Retinal pigment epithelial cell (primary cell): ENCODE measurements at regions not wholly inside any gene's neighbourhood (a gene's known extent, or its start where the extent isn't known, plus 50 kb on each side); places are given as distances from the start of the nearest gene placed in this dataset.

Experiments
- DNase-seq: peaks from one replicate; pipeline ENCODE4 v3.0.0-alpha.2; 2010; ENCODE audit warnings: low read depth
- H3K4me3 ChIP-seq: 2 replicates; pipeline ENCODE4 v1.5.1; 2011; ENCODE audit warnings: mild to moderate bottlenecking, low read length, control low read depth, moderate library complexity
- TF ChIP-seq, protein P1 (sequence below): conservative IDR thresholded peaks from 2 replicates; pipeline ENCODE4 v1.5.1; 2011; ENCODE audit warnings: low read depth, low read length, control low read depth, inconsistent platforms

DNA sequence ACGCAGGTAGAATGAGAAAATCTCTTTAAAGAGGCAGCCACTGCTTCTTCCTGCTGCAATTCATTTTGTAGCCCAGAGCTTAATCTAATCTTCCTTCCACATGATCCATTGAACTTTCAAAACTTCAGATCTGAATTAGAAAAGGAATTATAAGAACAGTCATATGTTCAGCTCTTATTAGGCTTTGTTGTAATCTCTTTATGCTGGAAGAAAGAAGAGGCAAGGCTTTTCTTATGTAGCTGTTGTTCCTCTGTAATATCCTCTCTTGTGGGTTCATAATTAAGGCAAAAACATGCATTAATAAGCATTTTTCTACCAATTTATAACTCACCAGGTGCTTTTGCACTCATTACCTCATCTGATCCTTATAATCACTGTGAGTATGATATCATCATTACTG is 634.9 kb upstream of the CFAP20DC start:
- TF ChIP-seq, protein P1, sequence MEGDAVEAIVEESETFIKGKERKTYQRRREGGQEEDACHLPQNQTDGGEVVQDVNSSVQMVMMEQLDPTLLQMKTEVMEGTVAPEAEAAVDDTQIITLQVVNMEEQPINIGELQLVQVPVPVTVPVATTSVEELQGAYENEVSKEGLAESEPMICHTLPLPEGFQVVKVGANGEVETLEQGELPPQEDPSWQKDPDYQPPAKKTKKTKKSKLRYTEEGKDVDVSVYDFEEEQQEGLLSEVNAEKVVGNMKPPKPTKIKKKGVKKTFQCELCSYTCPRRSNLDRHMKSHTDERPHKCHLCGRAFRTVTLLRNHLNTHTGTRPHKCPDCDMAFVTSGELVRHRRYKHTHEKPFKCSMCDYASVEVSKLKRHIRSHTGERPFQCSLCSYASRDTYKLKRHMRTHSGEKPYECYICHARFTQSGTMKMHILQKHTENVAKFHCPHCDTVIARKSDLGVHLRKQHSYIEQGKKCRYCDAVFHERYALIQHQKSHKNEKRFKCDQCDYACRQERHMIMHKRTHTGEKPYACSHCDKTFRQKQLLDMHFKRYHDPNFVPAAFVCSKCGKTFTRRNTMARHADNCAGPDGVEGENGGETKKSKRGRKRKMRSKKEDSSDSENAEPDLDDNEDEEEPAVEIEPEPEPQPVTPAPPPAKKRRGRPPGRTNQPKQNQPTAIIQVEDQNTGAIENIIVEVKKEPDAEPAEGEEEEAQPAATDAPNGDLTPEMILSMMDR, result no peak
- DNase-seq, result peak; percentile 64
- no peak overlapping the region for H3K4me3 ChIP-seq

DNA sequence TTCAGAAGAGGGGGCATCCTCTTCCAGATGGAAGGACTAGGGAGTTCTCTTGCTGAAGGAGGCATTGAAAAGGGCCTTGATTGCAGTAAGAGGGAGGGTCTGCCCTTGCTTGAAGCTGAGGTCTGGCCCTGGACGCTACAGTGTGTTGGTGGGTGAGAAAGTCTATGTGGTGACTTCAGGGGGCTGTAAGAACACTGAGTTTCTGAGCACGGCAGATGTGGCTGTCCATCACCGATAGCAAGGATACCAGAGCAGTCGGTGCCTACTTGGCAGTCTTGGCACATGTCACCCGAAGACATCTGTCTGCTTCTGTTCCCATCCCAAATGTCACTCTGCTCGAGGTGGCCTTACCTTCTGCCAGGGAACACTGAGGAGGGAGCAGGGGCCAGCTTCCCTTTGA is 631.1 kb upstream of the CFAP20DC start:
- DNase-seq, result no peak
- H3K4me3 ChIP-seq, result no peak overlapping the region
- TF ChIP-seq, protein P1, result no peak

DNA sequence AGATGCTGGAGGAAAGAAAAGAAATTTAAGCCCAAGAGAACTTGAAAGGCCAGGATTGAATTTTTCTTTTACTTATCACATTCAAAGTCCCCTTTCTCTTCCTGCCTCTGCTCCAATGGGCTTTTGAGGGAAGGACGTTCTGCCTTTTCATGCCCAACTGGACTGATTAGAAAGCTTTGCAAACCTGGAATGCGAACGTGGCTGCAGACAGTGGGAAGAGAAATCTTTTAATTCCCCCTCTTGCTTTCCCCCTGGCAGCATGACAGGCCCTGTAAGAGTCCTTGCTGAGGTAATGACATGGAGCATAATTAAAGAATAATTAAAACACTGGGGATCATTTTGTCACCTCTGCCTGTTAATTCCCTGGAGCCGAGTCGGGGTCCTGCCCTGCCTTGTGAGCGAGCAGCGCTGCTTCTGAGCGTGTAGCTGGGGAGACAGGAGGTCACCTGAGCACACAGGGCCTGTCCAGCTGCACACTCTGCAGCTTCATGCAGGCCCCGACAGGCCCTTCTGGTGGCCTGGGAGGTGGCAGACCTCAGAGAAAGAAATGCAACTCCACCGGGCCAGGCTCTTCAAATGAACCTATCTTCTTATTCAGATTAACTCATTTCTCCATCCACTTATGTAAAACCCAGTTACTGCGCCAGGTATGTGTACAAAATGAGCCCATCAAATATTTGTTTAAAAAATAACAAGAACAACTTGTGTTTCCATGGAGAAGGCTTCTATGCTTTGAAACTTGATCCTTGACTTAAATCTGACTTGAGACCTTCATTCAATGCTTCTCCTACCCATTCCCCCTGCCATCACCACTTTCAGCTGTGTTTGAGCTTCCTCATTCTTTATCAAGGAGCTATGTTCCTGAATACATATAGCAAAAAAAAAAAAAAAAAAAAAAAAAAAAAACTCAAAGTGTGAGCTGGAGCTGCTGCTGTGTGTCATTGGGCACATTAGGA is 628.2 kb upstream of the CFAP20DC start:
- DNase-seq, result no peak
- TF ChIP-seq, protein P1, result no peak
- H3K4me3 ChIP-seq, result no peak overlapping the region

GRCh38 chr3:59675495-59675894 is 625.7 kb upstream of the CFAP20DC start:
- H3K4me3 ChIP-seq, result no peak overlapping the region
- no peak for DNase-seq
- TF ChIP-seq, protein P1, result no peak

GRCh38 chr3:59663076-59663850 is 613.4 kb upstream of the CFAP20DC start:
- DNase-seq, result no peak
- no peak overlapping the region for H3K4me3 ChIP-seq
- TF ChIP-seq, protein P1, result no peak

DNA sequence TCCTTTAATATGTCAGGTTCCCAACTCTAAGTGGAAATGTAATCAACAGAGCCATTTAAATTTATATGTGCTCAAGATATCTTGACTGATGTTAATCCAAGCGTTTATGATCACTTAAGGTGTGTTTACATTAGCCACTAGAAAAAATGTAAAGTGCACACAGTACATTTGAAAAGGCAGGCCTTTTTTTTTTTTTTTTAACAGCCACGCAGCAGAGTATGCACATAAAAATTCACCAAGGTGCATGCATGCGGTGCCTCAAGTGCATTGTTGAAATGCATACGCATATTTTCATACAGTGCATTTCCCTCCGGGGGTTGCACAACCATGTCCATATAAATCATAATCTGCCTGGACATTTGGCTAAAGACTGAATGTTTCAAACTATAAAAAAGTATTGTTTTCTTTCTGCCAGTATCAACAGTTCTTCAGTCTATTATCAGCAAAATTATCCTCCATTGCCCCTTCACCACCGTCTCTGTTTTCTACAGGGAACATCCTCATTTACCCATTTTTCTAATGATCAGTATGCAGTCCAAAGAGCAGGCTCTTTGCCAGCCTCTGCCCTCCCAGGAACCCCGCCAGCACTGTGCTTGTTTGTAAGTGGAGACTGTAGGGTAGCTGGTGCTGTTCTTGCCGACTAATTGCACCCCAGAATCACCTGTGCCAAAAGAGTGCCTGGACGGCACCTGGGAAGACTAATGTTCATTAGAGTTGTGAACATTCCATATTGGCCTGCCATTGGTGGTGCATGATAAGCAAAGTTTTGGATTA is 611.2 kb upstream of the CFAP20DC start:
- TF ChIP-seq, protein P1, result no peak
- no peak for DNase-seq
- H3K4me3 ChIP-seq, result no peak overlapping the region
